Neuron (in vitro differentiated cells): ENCODE measurements at regions not wholly inside any gene's neighbourhood (a gene's known extent, or its start where the extent isn't known, plus 50 kb on each side); places are given as distances from the start of the nearest gene placed in this dataset.
"Not testable (repeated sequence)": the region's sequence is repeated elsewhere in the genome, so short reads cannot be mapped to it uniquely, and the experiment has no call there.

ENCODE experiments used
- H2AFZ ChIP-seq: one replicate; pipeline ENCODE4 v1.6.1; 2013; ENCODE audit warnings: low read depth, mild to moderate bottlenecking, inconsistent platforms, low read length, moderate library complexity
- H3K27me3 ChIP-seq: one replicate; pipeline ENCODE4 v1.6.1; 2013; ENCODE audit warnings: low read length; ENCODE audit not compliant: insufficient read depth
- H3K36me3 ChIP-seq: one replicate; pipeline ENCODE4 v1.6.1; 2013; ENCODE audit warnings: low read length; ENCODE audit not compliant: insufficient read depth
- H3K4me1 ChIP-seq: one replicate; pipeline ENCODE4 v1.6.1; 2013; ENCODE audit warnings: low read length; ENCODE audit not compliant: insufficient read depth
- H3K4me3 ChIP-seq: 2 replicates; pipeline ENCODE4 v1.5.1; 2013; ENCODE audit warnings: mild to moderate bottlenecking, low read length, moderate library complexity
- H3K9me3 ChIP-seq: one replicate; pipeline ENCODE4 v1.6.1; 2013; ENCODE audit warnings: low read length

DNA sequence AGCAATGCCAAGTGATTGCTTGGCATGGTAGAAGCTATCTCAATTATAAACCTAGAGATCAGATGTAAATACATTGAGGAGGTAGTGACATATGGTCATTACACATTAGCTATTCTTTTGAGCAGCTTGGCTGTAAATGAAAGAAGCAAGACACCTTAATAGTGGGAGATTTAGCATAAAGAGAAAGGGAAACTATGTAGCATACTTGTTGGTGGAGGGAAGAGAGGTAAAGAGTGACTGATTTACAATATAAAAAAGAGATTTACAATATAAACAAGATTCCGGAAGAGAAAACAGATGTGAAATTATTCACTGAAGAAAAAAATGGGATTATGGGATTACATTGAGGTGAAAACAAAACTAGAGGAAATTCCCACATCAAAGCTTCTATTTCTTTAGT, 2009.6 kb downstream of the OLFM4 start:
- Histone ChIP-seq H3K27me3 (no peaks in the 10 kb centered on the region), H3K4me3 (no peak overlapping the region), H3K9me3 (no peaks in the 10 kb centered on the region), H2AFZ (no peak overlapping the region), H3K4me1 (no peaks in the 10 kb centered on the region), H3K36me3 (no peaks in the 10 kb centered on the region)

DNA sequence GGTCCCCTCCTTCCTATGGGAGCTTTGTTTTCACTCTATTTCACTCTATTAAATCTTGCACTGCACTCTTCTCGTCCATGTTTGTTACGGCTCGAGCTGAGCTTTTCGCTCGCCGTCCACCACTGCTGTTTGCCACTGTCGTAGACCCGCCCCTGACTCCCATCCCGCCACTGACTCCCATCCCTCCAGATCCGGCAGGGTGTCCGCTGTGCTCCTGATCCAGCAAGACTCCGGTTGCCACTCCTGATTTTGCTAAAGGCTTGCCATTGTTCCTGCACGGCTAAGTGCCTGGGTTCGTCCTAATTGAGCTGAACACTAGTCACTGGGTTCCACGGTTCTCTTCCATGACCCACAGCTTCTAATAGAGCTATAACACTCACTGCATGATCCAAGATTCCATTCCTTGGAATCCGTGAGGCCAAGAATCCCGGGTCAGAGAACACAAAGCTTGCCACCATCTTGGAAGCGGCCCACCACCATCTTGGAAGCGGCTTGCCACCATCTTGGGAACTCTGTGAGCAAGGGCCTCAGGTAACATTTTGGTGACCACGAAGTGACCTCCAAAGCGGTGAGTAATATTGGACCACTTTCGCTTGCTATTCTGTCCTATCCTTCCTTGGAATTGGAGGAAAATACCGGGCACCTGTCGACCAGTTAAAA, 2025.4 kb downstream of the OLFM4 start:
- not testable (repeated sequence) for H3K27me3 ChIP-seq, H3K9me3 ChIP-seq, H3K4me1 ChIP-seq, H3K36me3 ChIP-seq, H2AFZ ChIP-seq, H3K4me3 ChIP-seq

- not testable (repeated sequence) for H3K4me3 ChIP-seq, H3K27me3 ChIP-seq, H2AFZ ChIP-seq, H3K9me3 ChIP-seq, H3K36me3 ChIP-seq, H3K4me1 ChIP-seq
These were observed 2027.1 kb downstream of the OLFM4 start for GRCh38 chr13:55055666-55056065.

DNA sequence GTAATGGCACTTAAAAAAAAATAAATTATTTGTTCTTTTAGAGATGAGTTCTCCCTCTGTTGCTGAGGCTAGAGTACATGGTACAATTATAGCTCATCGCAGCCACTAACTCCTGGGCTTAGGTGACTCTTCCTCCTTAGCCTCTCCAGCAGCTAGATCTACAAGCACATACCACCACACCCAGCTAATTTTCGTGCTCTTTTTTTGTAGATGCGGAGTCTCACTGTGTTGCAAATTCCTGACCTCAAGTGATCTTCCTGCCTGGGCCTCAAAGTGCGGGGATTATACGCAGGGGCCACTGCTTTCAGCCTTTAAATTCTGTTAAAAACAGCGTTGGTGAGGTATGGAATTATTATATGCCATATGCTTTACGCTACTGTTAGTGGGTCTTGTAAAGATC, 2034.0 kb downstream of the OLFM4 start:
- Histone ChIP-seq H3K27me3 (no peaks in the 10 kb centered on the region), H3K9me3 (no peaks in the 10 kb centered on the region), H3K36me3 (no peaks in the 10 kb centered on the region), H2AFZ (no peak overlapping the region), H3K4me3 (no peak overlapping the region), H3K4me1 (no peaks in the 10 kb centered on the region)

DNA sequence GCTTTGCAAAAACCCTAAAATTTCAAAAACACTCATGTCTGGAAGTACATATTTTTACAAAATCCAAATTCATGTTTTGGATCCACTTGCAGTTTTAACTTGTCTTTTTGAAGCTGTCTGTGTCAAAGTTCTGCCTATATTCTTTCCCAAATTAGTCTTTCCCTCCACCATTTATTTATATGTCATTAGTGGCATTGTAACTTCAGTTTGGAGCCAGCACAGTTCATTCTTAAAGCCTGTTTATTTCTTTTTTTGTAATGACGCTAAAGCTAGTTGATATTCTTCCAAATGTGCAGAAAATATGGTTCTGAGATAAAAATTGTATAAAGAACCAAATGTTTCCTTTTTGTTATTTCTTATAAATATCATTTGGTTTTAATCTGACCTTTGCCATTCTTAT, 2039.3 kb downstream of the OLFM4 start:
- Histone ChIP-seq H3K27me3 (no peaks in the 10 kb centered on the region), H2AFZ (no peak overlapping the region), H3K9me3 (no peaks in the 10 kb centered on the region), H3K4me3 (no peak overlapping the region), H3K36me3 (no peaks in the 10 kb centered on the region), H3K4me1 (no peaks in the 10 kb centered on the region)

- no peak overlapping the region for H2AFZ ChIP-seq
- no peaks in the 10 kb centered on the region for H3K9me3 ChIP-seq
- no peaks in the 10 kb centered on the region for H3K36me3 ChIP-seq
- no peak overlapping the region for H3K4me3 ChIP-seq
- H3K4me1 ChIP-seq, result no peaks in the 10 kb centered on the region
- no peaks in the 10 kb centered on the region for H3K27me3 ChIP-seq
These were observed 2041.1 kb downstream of the OLFM4 start for GRCh38 chr13:55069746-55070145.

GRCh38 chr13:55073000-55073399, 2044.4 kb downstream of the OLFM4 start:
- Histone ChIP-seq H3K4me1 (no peaks in the 10 kb centered on the region), H3K36me3 (no peaks in the 10 kb centered on the region), H3K27me3 (no peaks in the 10 kb centered on the region), H3K9me3 (no peaks in the 10 kb centered on the region), H2AFZ (no peak overlapping the region), H3K4me3 (no peak overlapping the region)

GRCh38 chr13:55084630-55085029, 2056.0 kb downstream of the OLFM4 start:
- Histone ChIP-seq H3K4me3 (no peak overlapping the region), H2AFZ (no peak overlapping the region), H3K4me1 (no peaks in the 10 kb centered on the region), H3K36me3 (no peaks in the 10 kb centered on the region), H3K9me3 (no peaks in the 10 kb centered on the region), H3K27me3 (no peaks in the 10 kb centered on the region)

GRCh38 chr13:55087085-55087484, 2053.6 kb upstream of the PRR20A start:
- Histone ChIP-seq H3K27me3 (no peaks in the 10 kb centered on the region), H3K4me3 (no peak overlapping the region), H3K4me1 (no peaks in the 10 kb centered on the region), H3K36me3 (no peaks in the 10 kb centered on the region), H2AFZ (no peak overlapping the region), H3K9me3 (no peaks in the 10 kb centered on the region)

- no peak overlapping the region for H3K4me3 ChIP-seq
- no peak overlapping the region for H2AFZ ChIP-seq
These were observed 2050.1 kb upstream of the PRR20A start for GRCh38 chr13:55090612-55091011.

DNA sequence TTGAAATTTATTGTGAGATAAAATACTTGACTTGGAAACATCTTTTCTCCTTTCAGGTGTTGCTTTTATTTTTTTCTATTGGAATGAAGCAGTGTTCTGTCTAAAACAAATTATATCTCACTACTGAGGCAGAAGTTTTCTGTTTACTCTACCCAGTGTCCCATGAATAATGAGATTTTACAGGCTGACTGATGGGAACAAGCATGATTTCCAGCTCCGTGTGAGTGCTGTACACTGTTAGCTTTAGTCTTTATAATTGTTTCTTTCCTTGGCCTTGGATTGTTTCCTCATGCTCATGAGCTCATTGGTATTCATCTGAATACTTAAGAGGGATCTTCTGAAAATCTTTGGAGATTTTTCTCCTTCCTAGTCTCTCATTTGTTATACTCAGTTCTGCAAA, 2049.5 kb upstream of the PRR20A start:
- H3K4me3 ChIP-seq, result no peak overlapping the region
- H2AFZ ChIP-seq, result peak overlapping the region; percentile 13
- H3K9me3 ChIP-seq, result no peaks in the 10 kb centered on the region

More at GRCh38 chr13:55090612-55091011, 2050.1 kb upstream of the PRR20A start:
- no peaks in the 10 kb centered on the region for H3K9me3 ChIP-seq
- H3K27me3 ChIP-seq, result no peaks in the 10 kb centered on the region
- H3K4me1 ChIP-seq, result peaks cover 6% of the 10 kb centered on the region
- no peaks in the 10 kb centered on the region for H3K36me3 ChIP-seq

DNA sequence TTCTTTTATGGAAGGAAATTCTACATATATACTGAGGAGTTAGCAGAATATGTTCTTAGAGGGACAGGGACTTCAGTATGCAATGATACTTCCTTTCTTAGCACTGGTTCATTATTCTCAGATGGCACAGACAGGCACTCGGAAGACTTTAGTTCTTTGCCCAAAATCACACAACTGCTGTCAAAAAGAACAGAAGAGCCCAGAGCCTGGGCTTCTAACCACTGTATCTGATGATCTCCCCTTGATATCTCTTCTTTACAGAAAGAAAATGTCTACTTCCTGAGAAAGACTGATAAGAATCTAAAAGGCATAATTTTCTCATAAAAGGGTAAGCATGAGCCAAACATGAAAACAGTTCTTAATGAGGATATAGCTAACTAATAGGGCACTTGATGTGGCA, 2034.2 kb upstream of the PRR20A start:
- H3K27me3 ChIP-seq, result no peaks in the 10 kb centered on the region
- no peaks in the 10 kb centered on the region for H3K4me1 ChIP-seq
- H3K4me3 ChIP-seq, result no peak overlapping the region
- H3K9me3 ChIP-seq, result no peaks in the 10 kb centered on the region
- H2AFZ ChIP-seq, result peak overlapping the region; percentile 11
- H3K36me3 ChIP-seq, result no peaks in the 10 kb centered on the region

More for the DNA sequence above, 2049.5 kb upstream of the PRR20A start:
- H3K4me1 ChIP-seq, result peaks cover 6% of the 10 kb centered on the region
- no peaks in the 10 kb centered on the region for H3K27me3 ChIP-seq
- no peaks in the 10 kb centered on the region for H3K36me3 ChIP-seq

GRCh38 chr13:55120631-55121030, 2020.1 kb upstream of the PRR20A start:
- no peak overlapping the region for H3K4me3 ChIP-seq
- H3K4me1 ChIP-seq, result no peaks in the 10 kb centered on the region
- H3K9me3 ChIP-seq, result no peaks in the 10 kb centered on the region
- no peak overlapping the region for H2AFZ ChIP-seq
- H3K27me3 ChIP-seq, result no peaks in the 10 kb centered on the region
- no peaks in the 10 kb centered on the region for H3K36me3 ChIP-seq

DNA sequence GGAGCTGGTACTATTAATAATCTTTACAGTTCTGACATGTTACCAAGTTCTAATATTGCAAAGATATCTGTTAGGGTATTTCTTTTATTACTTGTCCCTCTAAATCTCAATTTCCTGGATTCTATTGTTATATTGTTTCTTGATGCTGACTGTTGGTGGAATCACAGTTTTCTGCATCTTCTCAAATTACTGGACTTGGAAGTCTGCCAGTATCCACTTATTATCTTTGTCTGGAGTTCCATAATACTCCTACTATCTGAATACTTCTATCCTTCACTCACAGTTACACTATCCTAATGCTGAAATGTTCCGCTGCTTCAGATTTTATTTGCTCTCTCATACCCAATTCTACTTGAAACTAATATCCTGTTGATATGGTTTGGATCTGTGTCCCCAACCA, 1985.7 kb upstream of the PRR20A start:
- Histone ChIP-seq H3K27me3 (no peaks in the 10 kb centered on the region), H3K36me3 (no peaks in the 10 kb centered on the region), H3K4me1 (no peaks in the 10 kb centered on the region), H2AFZ (no peak overlapping the region), H3K9me3 (peaks cover 6% of the 10 kb centered on the region), H3K4me3 (no peak overlapping the region)
